ENCODE measurements at regions not wholly inside any gene's neighbourhood (a gene's known extent, or its start where the extent isn't known, plus 50 kb on each side); places are given as distances from the start of the nearest gene placed in this dataset.

DNA sequence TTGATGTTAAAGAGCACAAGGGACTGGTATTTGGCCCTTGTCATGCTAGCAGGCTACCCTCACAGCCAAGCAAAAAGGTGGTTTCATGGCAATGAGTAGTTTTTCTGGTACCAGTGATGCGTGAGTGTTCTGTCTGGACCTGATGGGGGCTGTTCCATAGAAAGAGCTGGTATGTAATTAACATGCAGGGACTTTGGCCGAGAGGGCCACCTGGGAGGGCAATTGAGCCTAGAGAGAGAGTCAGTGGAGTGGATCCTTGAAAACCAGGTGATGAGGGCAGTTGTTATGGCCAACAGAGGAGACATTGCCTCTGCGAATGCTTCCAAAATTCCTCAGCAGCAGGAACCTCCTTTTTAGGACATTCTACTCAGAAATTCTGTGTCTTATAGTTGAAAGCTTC is 383.3 kb downstream of the PSAT1 start:
- POLR2A ChIA-PET: no interaction called here
- Histone ChIP-seq H3K4me3 (no peak overlapping the region), H3K4me2 (no peak overlapping the region), H3K9me3 (no peaks in the 10 kb centered on the region), H3K27ac (no peak overlapping the region), H3K4me1 (no peaks in the 10 kb centered on the region)
- CTCF ChIA-PET: no interaction called here
- DNase-seq (ENCODE audit: low read depth in 1 of 2, low spot score in 1 of 2) (no peak), FAIRE-seq (no peak), ATAC-seq (no peak)
- 88% methylated on average over 3 of the region's 3 CpGs for WGBS (ENCODE audit: missing lambda C conversion rate)
- TF ChIP-seq RCOR1 (IDR thresholded peaks at IDR 0.05; ENCODE audit: low read depth, low read length): no peak
- no peak for TF ChIP-seq ZSCAN20 (CRISPR knock-in tag; IDR thresholded peaks at IDR 0.05)

DNA sequence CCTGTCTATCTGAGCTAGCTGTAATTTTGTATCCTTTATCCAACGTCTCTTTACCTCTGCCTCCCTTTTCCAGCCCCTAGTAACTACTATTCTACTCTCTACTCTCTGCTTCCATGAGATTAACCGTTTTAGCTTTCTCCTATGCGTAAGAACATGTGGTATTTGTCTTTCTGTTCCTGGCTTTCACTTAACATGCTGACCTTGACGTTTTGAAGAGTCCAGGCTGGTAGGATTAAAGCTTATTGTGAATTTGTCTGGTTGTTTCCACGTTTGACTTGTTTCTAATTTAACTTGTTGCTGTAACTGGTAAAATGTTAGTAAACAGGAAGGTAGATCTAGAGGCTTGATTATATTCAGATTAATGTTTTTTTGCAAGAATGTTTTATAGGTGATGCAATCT is 385.3 kb downstream of the PSAT1 start:
- POLR2A ChIA-PET: no interaction called here
- FAIRE-seq (peak; percentile 39), ATAC-seq (no peak), DNase-seq (ENCODE audit: low read depth in 1 of 2, low spot score in 1 of 2) (no peak)
- no peaks in the 10 kb centered on the region for H3K4me1 ChIP-seq
- WGBS (ENCODE audit: missing lambda C conversion rate): 42% methylated on average over 5 of the region's 5 CpGs
- no peak for TF ChIP-seq ZNF302 (CRISPR knock-in tag; IDR thresholded peaks at IDR 0.05)
- TF ChIP-seq MAFK (IDR thresholded peaks at IDR 0.05; ENCODE audit: partially characterized antibody): peak; percentile 55
- H3K4me3 ChIP-seq: no peak overlapping the region
- no peak overlapping the region for H3K4me2 ChIP-seq
- H3K9me3 ChIP-seq: no peaks in the 10 kb centered on the region
- CTCF ChIA-PET: no interaction called here
- no peak overlapping the region for H3K27ac ChIP-seq

DNA sequence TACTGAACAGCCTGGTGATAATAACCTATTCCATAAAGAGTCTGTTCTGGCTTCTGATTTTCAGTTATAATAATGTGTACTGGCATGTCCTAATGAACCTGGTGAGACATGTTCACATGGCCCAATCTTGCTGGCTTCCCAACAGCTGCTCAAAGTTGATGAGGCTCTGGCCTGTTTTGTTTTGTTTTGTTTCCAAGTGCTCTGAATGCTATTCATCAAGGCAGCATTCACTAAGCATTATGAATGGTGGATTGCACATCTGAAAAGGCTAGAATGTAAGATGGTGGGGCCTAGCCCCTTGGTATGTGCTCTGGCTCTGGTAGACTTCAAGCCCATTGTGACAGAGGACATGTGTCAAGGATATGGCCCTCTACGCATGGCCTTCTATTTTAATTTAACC is 388.5 kb downstream of the PSAT1 start:
- POLR2A ChIA-PET: no interaction called here
- ATAC-seq: no peak
- no peak for DNase-seq (ENCODE audit: low read depth in 1 of 2, low spot score in 1 of 2)
- CTCF ChIA-PET: interaction anchor here (0.6 kb wide), 2 partner anchors 263 to 504 kb away, joined by 3 to 4 read pairs; no protein-coding TSS in a partner anchor
- FAIRE-seq: no peak
- H3K9me3 ChIP-seq: no peaks in the 10 kb centered on the region
- TF ChIP-seq CHD4 (IDR thresholded peaks at IDR 0.05; ENCODE audit: borderline replicate concordance) (no peak), NR3C1 (IDR thresholded peaks at IDR 0.05) (no peak), SMC3 (IDR thresholded peaks at IDR 0.05) (no peak), FOXS1 (CRISPR knock-in tag; IDR thresholded peaks at IDR 0.05) (no peak), GATA3 (IDR thresholded peaks at IDR 0.05; ENCODE audit: borderline replicate concordance) (no peak), BHLHE40 (IDR thresholded peaks at IDR 0.05; ENCODE audit: low read depth, low read length) (no peak), EP300 (IDR thresholded peaks at IDR 0.05) (no peak), FOSB (CRISPR knock-in tag; IDR thresholded peaks at IDR 0.05) (no peak), CHD2 (IDR thresholded peaks at IDR 0.05; ENCODE audit: low read length, partially characterized antibody) (no peak), CBX2 (IDR thresholded peaks at IDR 0.05; ENCODE audit: borderline replicate concordance, low read depth) (no peak), MYC (IDR thresholded peaks at IDR 0.05; ENCODE audit: borderline replicate concordance, low read length) (no peak), ZC3H11A (IDR thresholded peaks at IDR 0.05) (no peak), RAD21 (conservative IDR thresholded peaks at IDR 0.05 in 1 of 2, IDR thresholded peaks at IDR 0.05 in 1 of 2) (no peak), CEBPB (IDR thresholded peaks at IDR 0.05) (no peak)
- TF ChIP-seq, protein P1, sequence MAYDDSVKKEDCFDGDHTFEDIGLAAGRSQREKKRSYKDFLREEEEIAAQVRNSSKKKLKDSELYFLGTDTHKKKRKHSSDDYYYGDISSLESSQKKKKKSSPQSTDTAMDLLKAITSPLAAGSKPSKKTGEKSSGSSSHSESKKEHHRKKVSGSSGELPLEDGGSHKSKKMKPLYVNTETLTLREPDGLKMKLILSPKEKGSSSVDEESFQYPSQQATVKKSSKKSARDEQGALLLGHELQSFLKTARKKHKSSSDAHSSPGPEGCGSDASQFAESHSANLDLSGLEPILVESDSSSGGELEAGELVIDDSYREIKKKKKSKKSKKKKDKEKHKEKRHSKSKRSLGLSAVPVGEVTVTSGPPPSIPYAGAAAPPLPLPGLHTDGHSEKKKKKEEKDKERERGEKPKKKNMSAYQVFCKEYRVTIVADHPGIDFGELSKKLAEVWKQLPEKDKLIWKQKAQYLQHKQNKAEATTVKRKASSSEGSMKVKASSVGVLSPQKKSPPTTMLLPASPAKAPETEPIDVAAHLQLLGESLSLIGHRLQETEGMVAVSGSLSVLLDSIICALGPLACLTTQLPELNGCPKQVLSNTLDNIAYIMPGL (CRISPR knock-in tag; IDR thresholded peaks at IDR 0.05; ENCODE audit: borderline replicate concordance): no peak
- TF ChIP-seq, protein P2, sequence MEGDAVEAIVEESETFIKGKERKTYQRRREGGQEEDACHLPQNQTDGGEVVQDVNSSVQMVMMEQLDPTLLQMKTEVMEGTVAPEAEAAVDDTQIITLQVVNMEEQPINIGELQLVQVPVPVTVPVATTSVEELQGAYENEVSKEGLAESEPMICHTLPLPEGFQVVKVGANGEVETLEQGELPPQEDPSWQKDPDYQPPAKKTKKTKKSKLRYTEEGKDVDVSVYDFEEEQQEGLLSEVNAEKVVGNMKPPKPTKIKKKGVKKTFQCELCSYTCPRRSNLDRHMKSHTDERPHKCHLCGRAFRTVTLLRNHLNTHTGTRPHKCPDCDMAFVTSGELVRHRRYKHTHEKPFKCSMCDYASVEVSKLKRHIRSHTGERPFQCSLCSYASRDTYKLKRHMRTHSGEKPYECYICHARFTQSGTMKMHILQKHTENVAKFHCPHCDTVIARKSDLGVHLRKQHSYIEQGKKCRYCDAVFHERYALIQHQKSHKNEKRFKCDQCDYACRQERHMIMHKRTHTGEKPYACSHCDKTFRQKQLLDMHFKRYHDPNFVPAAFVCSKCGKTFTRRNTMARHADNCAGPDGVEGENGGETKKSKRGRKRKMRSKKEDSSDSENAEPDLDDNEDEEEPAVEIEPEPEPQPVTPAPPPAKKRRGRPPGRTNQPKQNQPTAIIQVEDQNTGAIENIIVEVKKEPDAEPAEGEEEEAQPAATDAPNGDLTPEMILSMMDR (IDR thresholded peaks at IDR 0.05): no peak
- TF ChIP-seq, protein P3, sequence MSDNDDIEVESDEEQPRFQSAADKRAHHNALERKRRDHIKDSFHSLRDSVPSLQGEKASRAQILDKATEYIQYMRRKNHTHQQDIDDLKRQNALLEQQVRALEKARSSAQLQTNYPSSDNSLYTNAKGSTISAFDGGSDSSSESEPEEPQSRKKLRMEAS (IDR thresholded peaks at IDR 0.05): no peak
- TF ChIP-seq, protein P4, sequence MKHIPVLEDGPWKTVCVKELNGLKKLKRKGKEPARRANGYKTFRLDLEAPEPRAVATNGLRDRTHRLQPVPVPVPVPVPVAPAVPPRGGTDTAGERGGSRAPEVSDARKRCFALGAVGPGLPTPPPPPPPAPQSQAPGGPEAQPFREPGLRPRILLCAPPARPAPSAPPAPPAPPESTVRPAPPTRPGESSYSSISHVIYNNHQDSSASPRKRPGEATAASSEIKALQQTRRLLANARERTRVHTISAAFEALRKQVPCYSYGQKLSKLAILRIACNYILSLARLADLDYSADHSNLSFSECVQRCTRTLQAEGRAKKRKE (CRISPR knock-in tag; IDR thresholded peaks at IDR 0.05; ENCODE audit: low read depth): no peak
- H3K4me2 ChIP-seq: no peak overlapping the region
- no peaks in the 10 kb centered on the region for H3K4me1 ChIP-seq
- no peak overlapping the region for H3K27ac ChIP-seq
- no peak overlapping the region for H3K4me3 ChIP-seq
- WGBS (ENCODE audit: missing lambda C conversion rate): 100% methylated on average over 1 of the region's 1 CpG
